GM12892 (cell line): ENCODE measurements at regions not wholly inside any gene's neighbourhood (a gene's known extent, or its start where the extent isn't known, plus 50 kb on each side); places are given as distances from the start of the nearest gene placed in this dataset.
A peak's percentile ranks its signal among the peaks of the same experiment; 100 is the strongest.

ENCODE experiments used
- DNase-seq: peaks from one replicate; pipeline ENCODE4 v3.0.0; 2011; ENCODE audit not compliant: insufficient read length
- FAIRE-seq: peaks from 2 replicates; lab custom pipeline; 2011; peaks lifted over from hg19 to GRCh38; lab: Jason Lieb, UNC
- POLR2A ChIP-seq: IDR thresholded peaks from 2 replicates; pipeline ENCODE4 v1.6.1; 2011; ENCODE audit warnings: low read depth, low read length, control low read depth
- POLR2AphosphoS5 ChIP-seq: IDR thresholded peaks from 2 replicates; pipeline ENCODE4 v1.6.1; 2011; ENCODE audit warnings: low read depth, low read length, control low read depth
- TAF1 ChIP-seq: IDR thresholded peaks from 2 replicates; pipeline ENCODE4 v1.6.1; 2011; ENCODE audit warnings: low read depth, mild to moderate bottlenecking, control low read depth, low read length, borderline replicate concordance

GRCh38 chrX:17206584-17206983, 168.4 kb upstream of the NHS start:
- FAIRE-seq: no peak
- no peak for TF ChIP-seq TAF1
- no peak for TF ChIP-seq POLR2A
- no peak for TF ChIP-seq POLR2AphosphoS5
- no peak for DNase-seq

GRCh38 chrX:17214962-17215361, 160.0 kb upstream of the NHS start:
- FAIRE-seq (no peak), DNase-seq (no peak)
- TF ChIP-seq POLR2AphosphoS5: no peak
- no peak for TF ChIP-seq POLR2A
- no peak for TF ChIP-seq TAF1

DNA sequence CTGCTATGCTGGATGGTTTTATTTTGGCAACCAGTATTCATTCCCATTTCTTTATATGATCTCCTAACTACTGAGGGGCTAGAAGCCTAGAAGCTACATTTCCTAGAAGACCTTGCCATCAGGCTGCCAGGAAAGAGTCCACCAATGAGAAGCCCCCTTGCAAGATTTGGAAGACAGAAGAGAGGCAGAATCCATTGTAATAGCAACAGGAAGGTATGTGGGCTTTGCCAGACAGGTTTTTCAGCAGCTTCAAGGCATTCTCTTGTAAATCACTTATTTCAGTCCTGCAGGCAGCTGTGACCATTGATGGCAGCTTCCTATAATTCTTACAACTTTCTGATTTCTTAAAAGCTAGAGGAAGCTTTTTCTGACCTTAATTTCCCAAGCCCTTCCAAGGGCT, 148.3 kb upstream of the NHS start:
- no peak for FAIRE-seq
- no peak for TF ChIP-seq TAF1
- no peak for TF ChIP-seq POLR2A
- no peak for TF ChIP-seq POLR2AphosphoS5
- no peak for DNase-seq

DNA sequence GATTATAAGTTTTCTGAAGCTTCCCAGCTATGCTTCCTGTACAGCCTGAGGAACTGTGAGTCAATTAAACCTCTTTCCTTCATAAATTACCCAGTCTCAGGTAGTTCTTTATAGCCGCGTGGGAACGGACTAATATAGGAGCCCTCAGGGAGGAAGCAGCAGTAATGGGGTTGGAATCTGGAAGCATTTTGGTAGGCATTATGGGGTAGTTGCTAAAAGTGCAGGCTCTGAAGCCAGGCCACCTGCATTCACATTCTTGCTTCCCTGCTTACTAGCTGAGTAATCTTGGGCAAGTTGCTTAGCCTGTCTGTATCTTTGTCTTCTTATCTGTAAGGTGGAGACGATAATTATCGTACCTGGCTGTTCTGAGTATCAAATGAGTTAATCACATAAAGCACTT, 137.9 kb upstream of the NHS start:
- FAIRE-seq: no peak
- TF ChIP-seq TAF1 (no peak), POLR2AphosphoS5 (no peak), POLR2A (no peak)
- no peak for DNase-seq

GRCh38 chrX:17242470-17242869, 132.5 kb upstream of the NHS start:
- no peak for DNase-seq
- FAIRE-seq: peak; percentile 74
- no peak for TF ChIP-seq POLR2A
- no peak for TF ChIP-seq TAF1
- TF ChIP-seq POLR2AphosphoS5: no peak

DNA sequence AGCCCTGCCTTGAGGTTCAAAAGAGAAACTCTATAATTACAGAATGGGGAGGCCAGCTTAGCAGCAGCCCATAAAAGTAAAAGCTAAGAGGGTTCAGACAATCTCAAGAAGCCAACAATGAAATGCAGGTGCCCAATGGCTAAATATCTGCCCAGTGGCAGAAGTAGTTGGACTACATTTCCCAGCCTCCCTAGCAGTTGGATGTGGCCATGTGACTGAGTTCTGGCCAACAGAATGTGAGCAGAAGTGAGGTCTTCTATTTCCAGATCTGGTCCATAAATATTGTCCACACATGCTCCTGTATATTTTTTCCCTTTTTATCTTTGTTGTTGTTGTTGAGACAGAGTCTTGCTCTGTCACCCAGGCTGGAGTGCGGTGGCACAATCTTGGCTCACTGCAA, 127.9 kb upstream of the NHS start:
- no peak for DNase-seq
- TF ChIP-seq POLR2AphosphoS5: no peak
- no peak for TF ChIP-seq POLR2A
- TF ChIP-seq TAF1: no peak
- FAIRE-seq: no peak

- DNase-seq (no peak), FAIRE-seq (no peak)
- TF ChIP-seq POLR2A: no peak
- TF ChIP-seq TAF1: no peak
- no peak for TF ChIP-seq POLR2AphosphoS5
Measured at GRCh38 chrX:17262123-17262522, 112.9 kb upstream of the NHS start.

DNA sequence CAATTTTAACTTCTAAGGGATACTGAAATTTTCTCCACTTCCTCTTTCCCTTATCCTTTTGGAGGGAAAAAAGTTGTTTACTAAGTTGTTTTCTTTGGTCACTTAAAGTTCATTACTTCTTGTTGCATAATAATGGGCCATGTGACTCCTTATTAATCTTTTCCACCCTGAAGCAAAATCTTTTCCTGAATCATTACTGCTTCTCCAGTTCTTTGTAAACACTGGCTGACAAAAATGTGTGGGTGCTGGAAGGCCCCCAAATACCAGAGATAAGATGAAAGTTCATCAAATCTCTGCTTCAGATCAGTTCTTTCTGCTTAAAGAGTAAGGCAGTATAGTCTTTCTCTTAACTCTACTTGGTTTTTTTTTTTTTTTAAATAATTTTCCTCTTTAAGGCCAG, 108.9 kb upstream of the NHS start:
- FAIRE-seq (no peak), DNase-seq (no peak)
- TF ChIP-seq TAF1 (no peak), POLR2AphosphoS5 (no peak), POLR2A (no peak)

DNA sequence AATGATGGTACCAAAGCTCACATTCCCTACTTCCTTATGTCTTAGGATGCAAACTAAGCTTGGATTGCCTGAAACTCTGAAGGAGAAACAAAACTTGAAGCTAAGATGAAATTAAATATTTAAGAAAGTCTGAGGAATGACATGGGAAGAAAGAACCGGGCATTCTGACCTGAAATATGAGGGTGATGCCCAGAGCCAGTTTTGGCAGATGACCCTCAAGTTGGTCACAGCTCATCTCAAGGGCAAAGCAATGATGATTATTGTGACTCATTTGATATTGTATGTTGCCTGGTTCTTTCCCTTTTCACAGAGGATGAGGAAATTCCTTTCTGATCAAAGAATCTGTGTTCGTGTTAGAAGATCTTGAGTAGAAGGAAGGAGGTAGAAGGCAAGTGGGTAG, 96.0 kb upstream of the NHS start:
- no peak for FAIRE-seq
- no peak for TF ChIP-seq POLR2AphosphoS5
- no peak for TF ChIP-seq TAF1
- no peak for TF ChIP-seq POLR2A
- no peak for DNase-seq

DNA sequence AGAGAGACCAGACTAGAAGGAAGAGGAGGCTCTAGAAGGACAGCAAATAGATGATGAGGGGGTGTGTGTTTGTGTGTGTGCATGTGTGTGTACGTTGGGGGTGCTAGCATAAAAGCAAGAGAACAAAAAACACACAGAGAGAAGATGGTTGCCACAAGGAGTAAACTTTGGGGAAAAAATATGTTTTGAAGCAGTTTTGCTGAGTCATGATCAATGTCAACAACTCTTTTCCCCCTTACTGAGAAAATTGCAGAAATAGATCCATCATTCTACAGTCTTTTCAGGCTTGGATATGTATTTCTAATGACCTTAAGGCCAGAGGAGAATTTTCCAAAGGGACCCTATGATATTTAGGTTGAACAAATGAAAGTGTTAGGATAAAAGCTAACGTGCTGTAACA, 89.0 kb upstream of the NHS start:
- no peak for TF ChIP-seq POLR2AphosphoS5
- no peak for TF ChIP-seq TAF1
- no peak for TF ChIP-seq POLR2A
- DNase-seq (no peak), FAIRE-seq (no peak)

- no peak for TF ChIP-seq TAF1
- TF ChIP-seq POLR2A: no peak
- no peak for TF ChIP-seq POLR2AphosphoS5
Measured at GRCh38 chrX:17291171-17291900, 83.7 kb upstream of the NHS start.

DNA sequence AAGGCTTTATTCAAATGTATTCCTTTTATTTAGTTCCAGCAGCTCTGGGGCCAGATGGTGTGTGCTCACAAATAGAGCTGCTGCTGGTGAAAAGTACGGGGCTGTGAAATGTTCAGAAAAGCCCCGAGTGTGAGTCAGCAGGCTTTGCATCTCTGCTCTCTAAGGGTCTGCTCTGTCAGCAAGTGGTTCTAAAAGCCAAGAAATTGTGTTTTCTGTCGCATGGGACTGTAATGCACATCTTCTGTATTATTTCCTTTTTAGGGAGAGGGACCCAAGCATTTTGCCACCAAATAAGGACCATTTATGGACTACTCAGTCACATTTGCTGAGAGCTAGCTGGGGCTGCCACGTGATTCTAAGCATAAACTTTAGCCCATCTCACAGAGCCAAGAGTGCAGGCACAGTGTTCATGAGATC, 82.9 kb upstream of the NHS start:
- TF ChIP-seq POLR2A (no peak), TAF1 (no peak), POLR2AphosphoS5 (no peak)
- DNase-seq (no peak), FAIRE-seq (no peak)

More at GRCh38 chrX:17291171-17291900, 83.7 kb upstream of the NHS start:
- FAIRE-seq (no peak), DNase-seq (no peak)

DNA sequence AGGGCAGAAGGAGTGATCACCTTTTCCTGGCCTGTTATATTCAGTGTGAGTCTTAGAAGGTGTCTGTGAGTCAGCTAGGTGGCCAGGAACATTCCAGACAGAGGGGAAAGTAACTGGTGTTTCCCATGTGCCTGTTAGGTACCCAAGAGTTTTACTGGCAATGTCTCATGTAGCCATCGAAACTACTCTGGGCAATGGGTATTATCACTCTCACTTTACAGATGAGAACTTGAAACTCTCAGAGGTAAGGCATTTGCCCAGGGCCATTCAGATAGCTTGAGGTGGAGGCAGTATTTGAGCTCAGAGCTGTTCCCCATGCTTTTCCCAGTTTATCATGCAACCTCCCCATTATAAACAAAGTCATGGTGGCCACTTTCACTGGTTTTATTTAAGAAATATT, 80.4 kb upstream of the NHS start:
- no peak for FAIRE-seq
- no peak for TF ChIP-seq POLR2A
- no peak for TF ChIP-seq POLR2AphosphoS5
- TF ChIP-seq TAF1: no peak
- DNase-seq: no peak
